Muscle layer of colon (tissue), 2 donors: ENCODE measurements at regions not wholly inside any gene's neighbourhood (a gene's known extent, or its start where the extent isn't known, plus 50 kb on each side); places are given as distances from the start of the nearest gene placed in this dataset.

Experiments used
- H3K27ac ChIP-seq: one replicate; pipeline ENCODE4 v1.7.0; 2013; ENCODE audit warnings: low read depth, mild to moderate bottlenecking, low read length, moderate library complexity
- H3K27me3 ChIP-seq, 2 donors: one replicate each; pipeline ENCODE4 v1.7.0; 2013; ENCODE audit warnings: low read length in 2 of 2, mild to moderate bottlenecking in 2 of 2; ENCODE audit not compliant: insufficient read depth in 2 of 2, control insufficient read depth in 1 of 2
- H3K36me3 ChIP-seq: one replicate; pipeline ENCODE4 v1.7.0; 2013; ENCODE audit warnings: mild to moderate bottlenecking, low read length; ENCODE audit not compliant: insufficient read depth
- H3K4me1 ChIP-seq: one replicate; pipeline ENCODE4 v1.7.0; 2013; ENCODE audit warnings: mild to moderate bottlenecking, low read length; ENCODE audit not compliant: insufficient read depth
- H3K4me3 ChIP-seq, 2 donors: one replicate each; pipeline ENCODE4 v1.7.0; 2013; ENCODE audit warnings: low read length in 2 of 2, low read depth in 1 of 2, mild to moderate bottlenecking in 1 of 2, moderate library complexity in 1 of 2
- H3K9ac ChIP-seq: one replicate; pipeline ENCODE4 v1.7.0; 2013; ENCODE audit warnings: low read length
- H3K9me3 ChIP-seq: one replicate; pipeline ENCODE4 v1.7.0; 2013; ENCODE audit warnings: mild to moderate bottlenecking, low read length
- donor health status: abdominal sarcoma.
- donor health status: Adenocarcinoma of cecum.

DNA sequence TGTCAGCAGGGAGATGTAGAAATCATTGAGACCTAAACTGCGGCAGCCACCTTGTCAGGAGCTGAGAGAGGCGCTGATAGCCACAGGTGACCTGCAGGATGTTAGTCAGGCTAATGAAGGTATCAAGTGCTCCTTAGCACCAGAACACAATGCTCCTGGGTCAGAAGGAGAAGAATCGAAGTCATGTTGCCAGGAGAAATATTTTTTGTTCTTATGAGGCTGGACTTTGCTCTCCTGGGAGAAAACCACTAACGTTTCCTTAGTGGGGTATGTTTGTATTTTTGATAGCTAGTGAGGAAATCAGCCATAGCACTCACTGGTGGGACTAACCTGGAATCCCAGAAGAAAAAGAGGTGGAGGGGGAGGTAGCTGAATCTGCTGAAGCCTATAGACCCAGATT lies 120.9 kb upstream of the LRFN2 start:
- Histone ChIP-seq H3K4me1 (no peaks in the 10 kb centered on the region), H3K27ac (no peak overlapping the region), H3K4me3 (no peak overlapping the region), H3K9ac (no peak overlapping the region), H3K27me3 (no peaks in the 10 kb centered on the region), H3K9me3 (no peaks in the 10 kb centered on the region), H3K36me3 (no peaks in the 10 kb centered on the region)

DNA sequence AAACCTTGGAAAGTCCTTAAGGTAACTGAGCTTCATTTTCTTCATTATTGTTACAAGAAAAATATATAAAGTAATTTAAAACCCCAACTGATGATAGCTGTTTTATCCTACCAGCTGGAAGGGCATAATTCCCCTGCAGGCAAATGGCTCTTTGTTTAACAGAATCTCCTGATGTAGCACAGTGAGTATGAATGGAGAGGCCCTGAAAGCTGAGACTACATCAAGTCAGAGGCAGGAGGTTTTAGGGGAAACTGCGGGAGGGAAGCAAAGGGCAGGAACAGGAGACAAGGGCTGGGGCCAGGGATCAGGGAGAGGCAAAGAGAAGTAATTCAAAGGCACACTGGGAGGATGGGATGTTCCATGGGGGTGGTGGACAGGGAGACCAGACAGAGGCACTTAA lies 119.0 kb upstream of the LRFN2 start:
- Histone ChIP-seq H3K9ac (no peak overlapping the region), H3K27ac (no peak overlapping the region), H3K36me3 (no peaks in the 10 kb centered on the region), H3K4me3 (no peak overlapping the region), H3K27me3 (no peaks in the 10 kb centered on the region), H3K4me1 (no peaks in the 10 kb centered on the region), H3K9me3 (no peaks in the 10 kb centered on the region)

DNA sequence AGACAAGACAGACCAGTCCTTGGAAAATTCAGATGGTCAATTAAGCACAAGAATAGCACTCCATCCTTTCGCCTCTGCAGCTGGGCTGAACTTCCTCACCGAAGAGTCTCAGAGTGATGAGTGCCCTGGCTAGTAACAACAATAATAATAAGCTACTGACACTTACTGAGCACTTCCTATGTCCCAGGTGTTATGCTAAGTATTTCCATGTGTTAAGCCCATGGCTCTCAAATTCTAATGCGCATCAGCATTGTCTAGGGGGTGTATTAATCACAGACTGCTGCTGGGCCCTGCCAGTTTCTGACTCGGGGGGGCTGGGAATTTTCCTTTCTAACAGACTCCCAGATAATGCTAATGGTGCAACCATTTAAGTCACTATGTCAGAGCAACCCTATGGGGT lies 118.2 kb upstream of the LRFN2 start:
- no peak overlapping the region for H3K4me3 ChIP-seq
- no peak overlapping the region for H3K27ac ChIP-seq
- H3K27me3 ChIP-seq: no peaks in the 10 kb centered on the region
- H3K36me3 ChIP-seq: no peaks in the 10 kb centered on the region
- H3K4me1 ChIP-seq: no peaks in the 10 kb centered on the region
- no peaks in the 10 kb centered on the region for H3K9me3 ChIP-seq
- no peak overlapping the region for H3K9ac ChIP-seq

DNA sequence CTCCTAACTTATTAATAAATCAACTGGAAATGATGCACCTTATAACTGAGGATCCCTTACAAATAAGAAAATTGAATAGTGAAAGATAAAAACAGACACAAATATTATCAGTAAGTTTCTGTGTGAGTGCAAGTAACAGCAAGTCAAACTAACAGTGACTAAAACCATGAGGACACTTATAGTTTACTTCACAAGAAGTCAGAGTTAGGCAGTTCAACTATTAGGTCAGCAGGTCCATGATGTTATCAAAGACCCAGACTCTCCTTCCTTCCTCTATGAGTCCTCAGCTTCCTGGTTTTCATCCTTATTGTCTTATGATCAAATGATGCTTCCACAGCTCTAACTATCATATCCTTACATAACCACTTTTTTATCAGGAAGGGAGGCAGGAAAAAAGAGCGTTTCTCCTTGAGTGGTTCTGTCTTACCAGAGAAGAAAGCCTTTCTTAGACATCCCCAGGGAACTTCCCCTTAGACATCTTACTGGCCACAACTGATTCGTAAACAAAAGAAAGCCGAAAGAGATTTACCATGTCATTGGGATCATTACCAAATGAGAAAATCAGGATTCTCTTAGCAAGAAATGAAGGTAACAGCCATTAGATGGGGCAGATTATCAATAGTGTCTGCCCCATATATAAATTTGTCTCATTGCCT lies 114.3 kb upstream of the LRFN2 start:
- no peak overlapping the region for H3K4me3 ChIP-seq
- no peaks in the 10 kb centered on the region for H3K36me3 ChIP-seq
- no peak overlapping the region for H3K9ac ChIP-seq
- H3K4me1 ChIP-seq: no peaks in the 10 kb centered on the region
- H3K27ac ChIP-seq: no peak overlapping the region
- H3K9me3 ChIP-seq: no peaks in the 10 kb centered on the region
- H3K27me3 ChIP-seq: no peaks in the 10 kb centered on the region

DNA sequence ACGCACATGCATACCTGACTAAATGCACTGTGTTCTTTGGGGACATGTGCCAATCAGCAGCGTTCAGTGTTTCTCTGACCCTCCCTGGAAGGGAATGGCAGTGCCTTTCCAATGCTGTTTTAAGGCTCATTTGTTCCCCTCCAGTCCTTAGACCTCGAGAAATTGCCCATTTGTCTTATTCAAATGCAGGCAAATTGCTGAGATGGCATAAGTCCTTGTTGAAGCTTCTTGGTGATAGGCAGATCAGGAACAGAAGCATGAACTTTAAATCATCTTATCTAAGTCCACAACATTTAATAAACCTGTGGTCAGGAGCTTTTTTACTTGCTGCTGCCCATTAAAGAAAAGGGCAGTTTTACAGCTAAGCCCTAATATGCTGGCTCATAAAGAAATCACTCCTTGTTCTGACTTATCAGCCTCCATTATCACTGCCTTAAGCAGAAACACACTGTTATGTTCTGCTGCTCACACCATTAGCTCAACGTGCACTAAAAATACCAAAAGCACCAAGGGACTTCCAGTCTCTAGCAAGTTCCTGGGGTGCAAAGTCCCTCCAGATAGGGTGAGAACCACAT lies 112.9 kb upstream of the LRFN2 start:
- Histone ChIP-seq H3K27me3 (no peaks in the 10 kb centered on the region), H3K27ac (no peak overlapping the region), H3K36me3 (no peaks in the 10 kb centered on the region), H3K9me3 (no peaks in the 10 kb centered on the region), H3K4me1 (no peaks in the 10 kb centered on the region), H3K9ac (no peak overlapping the region), H3K4me3 (no peak overlapping the region)

DNA sequence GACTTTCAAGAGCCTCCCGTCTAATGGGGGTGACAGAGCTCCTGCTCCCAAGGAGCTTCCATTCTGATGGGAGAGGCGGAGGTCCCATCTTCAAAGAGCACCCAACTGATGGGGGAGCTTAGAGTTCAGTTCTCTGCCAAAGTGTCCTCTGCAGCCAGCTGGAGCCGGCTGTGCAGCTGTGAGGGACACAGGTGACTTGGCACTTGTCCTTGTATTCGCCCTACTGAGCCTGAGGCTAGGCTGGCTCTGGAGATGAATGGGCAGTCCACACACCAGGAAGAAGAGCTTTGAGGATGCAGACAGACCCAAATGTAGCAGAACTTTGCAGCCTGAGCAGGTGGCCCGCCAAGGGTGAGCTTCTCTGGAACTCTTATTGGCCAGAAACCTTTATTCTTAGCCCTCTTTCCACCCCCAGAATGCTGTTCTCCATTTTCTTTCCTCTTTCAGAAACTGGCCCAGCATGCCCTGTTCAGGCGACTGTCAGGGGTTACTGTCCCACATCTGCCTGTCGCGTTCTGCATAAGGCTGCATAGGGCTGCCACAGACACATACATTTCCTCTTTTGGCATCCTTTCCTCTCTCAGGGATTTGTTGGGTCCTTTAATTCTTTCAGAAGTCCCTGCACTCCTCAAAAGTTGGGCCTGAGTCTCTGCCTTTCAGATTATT lies 108.7 kb upstream of the LRFN2 start:
- Histone ChIP-seq H3K27ac (no peak overlapping the region), H3K27me3 (no peaks in the 10 kb centered on the region), H3K9me3 (no peaks in the 10 kb centered on the region), H3K9ac (no peak overlapping the region), H3K36me3 (no peaks in the 10 kb centered on the region), H3K4me1 (no peaks in the 10 kb centered on the region), H3K4me3 (no peak overlapping the region)

DNA sequence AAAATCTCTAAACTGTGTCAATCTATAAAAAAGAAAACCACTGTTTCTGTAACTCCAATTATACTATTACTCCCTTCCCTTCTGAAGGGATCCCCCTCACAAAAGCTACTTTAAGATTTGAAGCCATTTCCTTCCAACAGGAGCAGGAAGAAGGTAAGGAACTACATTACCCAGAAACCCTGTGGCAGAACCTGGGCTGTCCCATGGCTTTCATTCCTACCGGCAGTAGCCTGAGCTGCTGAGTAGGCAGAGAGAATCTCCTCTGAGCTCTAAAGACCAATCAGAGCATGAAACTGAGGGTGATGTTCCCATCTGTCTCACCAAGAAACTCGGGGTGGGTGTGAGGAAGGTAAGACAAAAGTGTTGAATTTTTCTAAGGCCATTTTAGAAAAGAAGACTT lies 108.0 kb upstream of the LRFN2 start:
- Histone ChIP-seq H3K4me1 (no peaks in the 10 kb centered on the region), H3K9me3 (no peaks in the 10 kb centered on the region), H3K36me3 (no peaks in the 10 kb centered on the region), H3K4me3 (no peak overlapping the region), H3K27ac (no peak overlapping the region), H3K9ac (no peak overlapping the region), H3K27me3 (no peaks in the 10 kb centered on the region)

DNA sequence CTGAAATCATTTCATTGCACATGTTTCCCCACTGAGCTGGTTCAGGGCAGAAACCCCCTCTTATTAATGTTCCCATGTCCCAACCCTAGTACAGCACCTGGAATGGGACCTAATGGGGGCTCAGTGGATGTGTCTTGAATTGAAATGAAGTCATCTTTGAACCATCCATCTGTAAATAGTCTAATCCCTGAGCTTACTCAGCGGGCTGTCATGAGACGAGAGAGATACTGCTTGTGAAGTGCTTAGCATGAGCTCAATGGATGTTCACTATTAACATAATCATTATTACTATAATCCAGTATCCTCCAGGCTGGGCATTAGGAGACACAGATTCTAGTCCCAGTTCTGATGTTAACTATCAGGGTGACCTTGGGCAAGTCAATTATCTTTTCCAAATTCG lies 106.6 kb upstream of the LRFN2 start:
- H3K4me1 ChIP-seq: no peaks in the 10 kb centered on the region
- no peak overlapping the region for H3K4me3 ChIP-seq
- no peak overlapping the region for H3K27ac ChIP-seq
- no peaks in the 10 kb centered on the region for H3K9me3 ChIP-seq
- no peak overlapping the region for H3K9ac ChIP-seq
- H3K27me3 ChIP-seq: no peaks in the 10 kb centered on the region
- H3K36me3 ChIP-seq: no peaks in the 10 kb centered on the region

DNA sequence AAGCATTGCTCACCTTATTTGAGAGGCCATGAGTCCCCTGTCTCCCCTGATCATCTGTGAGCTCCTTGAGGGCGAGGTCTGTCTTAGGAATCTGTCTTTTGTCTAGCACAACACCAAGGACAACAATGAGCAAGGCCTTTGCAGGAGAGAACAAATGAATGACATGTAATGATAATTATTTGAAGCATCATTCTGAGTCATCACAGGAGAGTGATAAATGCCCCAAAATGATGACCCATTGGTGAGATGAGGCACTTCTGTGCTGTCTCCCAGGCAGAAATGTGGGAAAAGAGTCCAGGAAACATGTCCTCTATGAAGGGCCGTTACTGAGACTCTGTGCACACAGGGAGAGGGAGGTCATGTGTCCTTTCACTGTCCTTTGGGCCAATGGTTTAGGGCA lies 105.2 kb upstream of the LRFN2 start:
- no peaks in the 10 kb centered on the region for H3K27me3 ChIP-seq
- H3K9ac ChIP-seq: no peak overlapping the region
- no peak overlapping the region for H3K4me3 ChIP-seq
- no peaks in the 10 kb centered on the region for H3K36me3 ChIP-seq
- H3K4me1 ChIP-seq: no peaks in the 10 kb centered on the region
- H3K27ac ChIP-seq: no peak overlapping the region
- no peaks in the 10 kb centered on the region for H3K9me3 ChIP-seq

DNA sequence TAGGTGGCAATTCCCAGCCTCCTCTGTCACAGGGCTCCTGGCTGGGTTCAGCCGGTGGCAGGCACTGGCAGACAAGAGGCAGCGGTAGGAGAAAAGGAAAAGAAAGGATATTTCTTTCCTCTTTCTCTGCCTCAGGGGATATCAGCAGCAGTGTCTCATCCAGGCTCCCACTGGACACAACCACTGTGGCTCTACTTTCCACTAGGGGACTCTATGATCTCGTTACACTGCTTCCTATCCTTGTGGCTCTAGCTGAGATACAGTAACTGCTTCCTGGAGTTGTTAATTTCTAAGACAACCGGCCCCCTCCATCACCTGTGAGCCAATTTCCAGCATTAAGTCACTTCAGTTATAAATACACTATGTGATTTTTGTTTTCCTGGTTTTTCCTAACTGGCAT lies 102.0 kb upstream of the LRFN2 start:
- Histone ChIP-seq H3K4me1 (no peaks in the 10 kb centered on the region), H3K4me3 (no peak overlapping the region), H3K27me3 (no peaks in the 10 kb centered on the region), H3K9ac (no peak overlapping the region), H3K36me3 (no peaks in the 10 kb centered on the region), H3K9me3 (no peaks in the 10 kb centered on the region), H3K27ac (no peak overlapping the region)

DNA sequence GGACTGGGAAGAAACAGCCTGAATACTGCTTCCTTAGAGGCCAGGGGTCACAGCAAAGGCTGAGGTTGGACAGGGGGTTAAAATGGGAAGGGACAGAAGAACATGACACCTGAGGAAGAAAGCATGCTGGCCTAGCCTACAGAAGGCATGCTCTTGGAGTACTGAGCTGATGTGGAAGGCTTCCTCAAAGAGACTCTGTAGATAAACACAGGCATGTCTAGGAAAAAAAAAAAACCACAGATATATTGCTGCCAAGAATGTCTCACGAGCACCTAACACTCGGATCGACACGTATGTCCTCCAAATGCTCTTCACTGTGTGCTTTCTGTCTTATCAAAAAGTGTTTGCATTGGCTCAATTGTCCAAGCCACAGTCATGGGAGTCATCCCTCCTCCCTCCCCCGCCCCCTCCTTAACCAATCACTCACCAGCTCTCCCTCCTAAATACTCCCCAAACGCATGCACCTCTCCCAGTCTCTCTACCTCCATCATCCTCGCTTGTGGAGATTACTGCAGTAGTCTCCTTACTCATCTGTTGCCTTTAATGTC lies 101.1 kb upstream of the LRFN2 start:
- Histone ChIP-seq H3K9me3 (no peaks in the 10 kb centered on the region), H3K9ac (no peak overlapping the region), H3K27me3 (no peaks in the 10 kb centered on the region), H3K27ac (no peak overlapping the region), H3K4me1 (no peaks in the 10 kb centered on the region), H3K36me3 (no peaks in the 10 kb centered on the region), H3K4me3 (no peak overlapping the region)

DNA sequence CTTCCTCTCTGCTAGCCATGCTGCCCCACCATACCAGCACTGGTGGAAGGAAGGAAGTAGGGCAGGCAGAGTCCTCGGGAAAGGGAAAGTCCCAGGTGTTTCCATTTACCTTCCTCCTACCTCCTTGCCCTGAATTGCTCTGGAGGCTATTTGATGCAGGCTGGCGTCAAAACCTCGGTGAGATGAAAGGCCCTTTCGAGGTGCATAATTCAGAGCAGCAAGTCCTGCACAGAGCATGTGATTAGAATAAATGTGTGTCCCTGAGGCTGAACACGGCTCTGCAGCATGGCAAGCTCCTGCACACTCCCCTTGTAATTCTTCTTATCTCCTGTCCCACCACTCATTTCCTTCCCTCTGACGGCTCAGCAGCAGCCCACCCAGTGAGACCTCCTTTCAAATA lies 98.7 kb upstream of the LRFN2 start:
- Histone ChIP-seq H3K27ac (no peak overlapping the region), H3K9ac (no peak overlapping the region), H3K27me3 (no peaks in the 10 kb centered on the region), H3K4me1 (no peaks in the 10 kb centered on the region), H3K4me3 (no peak overlapping the region), H3K9me3 (no peaks in the 10 kb centered on the region), H3K36me3 (no peaks in the 10 kb centered on the region)
